HG03442 (cell line): ENCODE measurements at regions not wholly inside any gene's neighbourhood (a gene's known extent, or its start where the extent isn't known, plus 50 kb on each side); places are given as distances from the start of the nearest gene placed in this dataset.
"Not testable (repeated sequence)": the region's sequence is repeated elsewhere in the genome, so short reads cannot be mapped to it uniquely, and the experiment has no call there.

Experiments
- ATAC-seq: cut with Tn5 transposase; IDR thresholded peaks from one replicate; pipeline ENCODE4 v1.9.1; 2021; ENCODE audit warnings: mild to moderate bottlenecking, moderate library complexity; ENCODE audit not compliant: unreplicated experiment

DNA sequence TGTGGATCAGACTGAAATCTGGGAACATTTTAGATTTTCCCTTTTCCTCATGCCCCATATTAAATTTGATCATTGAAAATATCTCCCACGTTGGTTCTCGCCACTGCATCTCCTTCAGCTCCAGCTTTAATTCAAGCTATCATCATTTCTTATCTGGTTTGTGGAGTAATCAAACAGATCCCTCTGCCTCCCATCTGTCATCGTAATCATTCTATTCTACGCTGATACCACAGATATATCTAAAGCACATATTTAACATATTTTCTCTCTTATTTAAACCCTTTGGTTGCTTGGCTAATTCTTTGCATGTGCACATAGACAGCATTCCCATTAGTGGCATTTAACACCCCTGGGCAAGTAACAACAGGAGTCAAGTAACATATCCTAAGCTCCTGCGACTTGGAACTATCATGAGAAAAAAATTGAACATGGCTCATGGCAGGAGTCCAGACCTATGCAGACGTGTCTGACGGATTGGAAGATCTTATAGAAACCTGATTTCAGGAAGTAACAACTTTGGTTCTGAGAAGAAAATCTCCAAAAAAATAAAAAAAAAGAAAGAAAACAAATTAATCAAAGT, 158.8 kb upstream of the KYNU start:
- ATAC-seq = no peak

DNA sequence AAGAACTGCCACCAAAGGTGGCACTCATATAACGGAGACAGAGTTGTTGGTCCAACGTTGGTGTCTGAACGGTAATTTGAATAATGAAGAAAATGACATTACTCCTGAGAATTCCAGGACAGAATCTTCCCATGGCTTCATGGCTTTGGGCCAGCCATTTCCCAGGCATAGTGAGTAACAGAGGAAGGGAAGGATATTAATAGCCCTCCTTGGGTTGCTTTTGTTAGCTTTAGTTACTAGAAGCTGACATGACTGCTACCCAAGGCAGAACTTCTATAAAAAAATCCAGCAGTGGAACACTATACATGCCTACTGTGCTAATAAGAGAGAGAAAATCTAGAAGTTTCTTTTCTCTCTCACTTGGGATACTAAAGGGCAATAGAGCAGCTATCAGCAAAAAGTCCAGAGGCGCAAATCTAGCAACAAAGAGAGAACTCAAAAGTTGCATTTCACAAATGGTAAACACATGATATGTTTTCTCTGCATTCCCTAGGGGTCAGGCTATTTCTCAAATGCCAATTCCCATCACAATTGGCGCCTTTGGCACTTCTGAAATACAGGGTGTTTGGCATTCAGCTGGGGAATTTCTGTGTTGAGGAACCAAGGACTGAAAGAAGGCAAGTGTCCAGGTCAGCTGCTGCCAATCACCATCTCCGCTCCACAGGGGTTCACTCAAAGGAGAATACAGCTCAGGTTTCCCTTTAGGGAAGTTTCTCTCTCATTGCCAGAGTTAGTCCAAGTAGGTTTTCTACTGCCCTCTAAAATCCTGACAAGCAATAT, 160.8 kb upstream of the KYNU start:
- ATAC-seq = no peak

DNA sequence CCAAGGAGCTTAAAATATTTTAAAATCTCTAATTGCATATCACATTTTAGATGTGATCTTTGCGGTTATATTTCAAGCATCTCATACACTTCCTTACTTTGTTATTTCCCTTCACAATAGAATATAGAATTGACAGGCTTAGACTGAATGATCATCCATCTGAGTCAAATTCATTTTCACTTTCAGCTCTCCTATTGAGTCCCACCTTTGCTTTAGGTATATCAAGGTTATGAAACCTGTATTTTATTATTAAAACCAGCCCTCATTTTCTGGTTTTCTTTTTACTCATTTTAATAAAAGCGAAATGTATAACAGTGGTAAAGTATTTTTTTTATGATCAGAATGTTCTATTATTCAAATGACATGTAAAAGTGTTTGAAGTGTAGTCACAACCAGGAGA, 162.9 kb upstream of the KYNU start:
- peak; percentile 67 for ATAC-seq

DNA sequence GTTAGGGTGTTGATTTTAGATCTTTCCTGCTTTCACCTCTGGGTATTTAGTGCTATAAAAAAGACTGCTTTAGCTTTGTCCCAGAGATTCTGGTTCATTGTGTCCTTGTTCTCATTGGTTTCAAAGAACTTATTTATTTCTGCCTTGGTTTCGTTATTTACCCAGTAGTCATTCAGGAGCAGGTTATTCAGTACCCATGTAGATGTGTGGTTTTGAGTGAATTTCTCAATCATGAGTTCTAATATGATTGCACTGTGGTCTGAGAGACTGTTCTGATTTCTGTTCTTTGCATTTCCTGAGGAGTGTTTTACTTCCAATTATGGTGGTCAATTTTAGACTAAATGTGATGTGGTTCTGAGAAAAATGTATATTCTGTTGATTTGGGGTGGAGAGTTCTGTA, 167.1 kb upstream of the KYNU start:
- ATAC-seq = no peak

DNA sequence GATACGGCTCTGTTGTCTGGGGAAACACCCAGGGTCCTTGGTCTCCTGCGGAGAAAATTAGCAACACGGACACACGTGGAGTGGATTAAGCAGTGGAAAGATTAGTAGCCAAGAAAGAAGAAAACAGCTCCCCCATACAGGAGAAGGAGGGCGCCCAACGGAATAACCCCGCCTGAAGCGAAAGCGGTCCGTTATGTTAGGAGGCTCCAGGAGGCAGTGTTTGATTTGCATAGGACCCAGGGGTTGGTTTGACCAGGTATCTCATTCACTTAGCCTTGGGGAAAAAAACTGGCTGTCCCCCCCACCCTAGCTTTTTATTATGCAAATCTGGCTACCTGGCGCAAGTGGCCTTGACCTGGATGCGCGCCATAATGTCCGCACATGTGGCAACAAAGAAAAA, 170.1 kb upstream of the KYNU start:
- ATAC-seq = no peak

DNA sequence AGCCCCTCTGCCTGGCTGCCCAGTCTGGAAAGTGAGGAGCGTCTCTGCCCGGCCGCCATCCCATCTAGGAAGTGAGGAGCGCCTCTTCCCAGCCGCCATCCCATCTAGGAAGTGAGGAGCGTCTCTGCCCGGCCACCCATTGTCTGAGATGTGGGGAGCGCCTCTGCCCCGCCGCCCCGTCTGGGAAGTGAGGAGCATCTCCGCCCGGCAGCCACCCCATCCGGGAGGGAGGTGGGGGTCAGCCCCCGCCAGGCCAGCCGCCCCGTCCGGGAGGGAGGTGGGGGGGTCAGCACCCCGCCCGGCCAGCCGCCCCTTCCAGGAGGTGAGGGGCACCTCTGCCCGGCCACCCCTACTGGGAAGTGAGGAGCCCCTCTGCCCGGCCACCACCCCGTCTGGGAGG, 175.1 kb upstream of the KYNU start:
- not testable (repeated sequence) for ATAC-seq

DNA sequence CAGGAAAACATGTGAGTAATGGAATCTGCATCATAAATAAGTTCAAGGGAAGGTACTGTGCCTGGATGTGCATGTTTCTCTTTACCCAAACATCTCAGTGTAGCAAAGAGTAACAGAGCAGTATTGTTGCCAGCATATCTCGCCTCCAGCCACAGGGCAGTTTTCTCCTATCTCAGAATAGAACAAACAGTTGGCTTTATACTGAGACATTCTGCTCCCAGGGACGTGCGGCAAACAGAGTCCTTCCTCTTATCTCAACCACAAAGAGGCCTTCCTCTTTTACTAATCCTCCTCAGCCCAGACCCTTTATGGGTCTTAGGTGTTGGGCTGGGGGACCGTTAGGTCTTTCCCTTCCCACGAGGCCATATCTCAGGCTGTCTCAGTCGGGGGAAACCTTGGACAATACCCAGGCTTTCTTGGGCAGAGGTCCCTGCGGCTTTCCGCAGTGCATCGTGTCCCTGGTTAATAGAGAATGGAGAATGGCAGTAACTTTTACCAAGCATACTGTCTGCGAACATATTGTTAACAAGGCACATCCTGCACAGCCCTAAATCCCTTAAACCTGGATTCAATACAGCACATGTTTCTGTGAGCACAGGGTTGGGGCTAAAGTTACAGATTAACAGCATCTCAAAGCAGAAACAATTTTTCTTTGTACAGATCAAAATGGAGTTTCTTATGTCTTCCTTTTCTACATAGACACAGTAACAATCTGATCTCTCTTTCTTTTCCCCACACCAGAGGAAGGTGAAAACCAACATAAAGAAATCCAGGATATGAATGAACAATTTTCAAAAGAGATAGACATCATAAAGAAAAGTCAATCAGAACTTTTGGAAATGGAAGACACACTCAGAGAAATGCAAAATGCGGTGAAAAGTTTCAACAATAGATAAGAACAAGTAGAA, 181.9 kb upstream of the KYNU start:
- not testable (repeated sequence) for ATAC-seq

DNA sequence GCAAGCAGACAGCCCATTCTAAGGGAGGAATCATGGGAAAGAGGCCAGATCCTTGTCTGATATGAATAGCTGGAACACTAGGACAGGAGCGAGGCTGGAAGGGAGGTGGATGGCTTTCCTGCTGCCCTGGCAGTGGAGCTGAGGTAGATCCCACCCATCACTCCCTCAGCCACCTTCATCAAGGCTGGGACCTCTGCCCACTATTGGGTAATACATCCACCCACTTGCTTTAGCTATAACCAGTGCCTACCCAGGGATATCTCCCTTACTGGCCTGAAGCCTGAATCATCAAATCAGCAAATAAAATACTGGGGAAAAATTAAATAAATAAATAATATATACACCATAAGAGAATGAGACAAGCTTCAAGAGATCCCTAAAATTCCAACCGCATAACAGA, 183.2 kb upstream of the KYNU start:
- no peak for ATAC-seq

DNA sequence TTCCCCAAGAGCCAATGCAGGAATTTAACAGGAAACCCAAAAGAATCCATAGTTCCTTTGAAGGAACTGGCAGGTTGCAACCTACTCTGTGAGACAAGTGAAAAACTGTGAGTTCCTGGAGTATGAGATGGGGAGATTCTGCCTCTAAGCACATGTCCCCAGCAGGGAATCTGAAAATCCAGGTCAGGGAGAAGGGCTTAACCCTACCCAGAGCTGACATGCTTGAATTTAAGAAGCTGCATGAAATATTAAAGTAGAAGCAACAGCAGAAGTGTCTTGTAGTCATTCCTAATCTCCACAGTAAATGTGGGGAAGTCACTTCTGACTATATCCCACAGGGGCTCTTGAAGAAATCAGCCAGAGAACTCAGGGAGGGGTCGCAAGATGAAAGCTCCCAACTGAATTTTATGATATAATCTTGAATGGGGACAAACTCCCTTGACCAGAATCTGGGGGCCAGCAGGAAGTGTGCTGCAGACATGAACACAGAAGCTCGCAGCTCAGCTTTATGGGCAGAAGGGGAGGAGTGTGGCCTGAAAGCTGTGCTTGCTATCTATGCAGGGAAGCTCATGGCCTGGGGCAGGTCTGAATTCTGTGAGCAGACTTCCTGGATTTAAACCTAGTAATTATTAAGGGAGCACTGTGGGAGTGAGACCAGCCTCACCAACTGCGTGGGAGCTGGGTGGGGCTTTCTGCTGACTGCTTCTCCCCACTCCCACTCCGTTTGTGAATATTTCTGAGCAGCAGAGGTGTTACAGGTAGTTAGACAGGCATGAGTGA, 184.1 kb upstream of the KYNU start:
- no peak for ATAC-seq

DNA sequence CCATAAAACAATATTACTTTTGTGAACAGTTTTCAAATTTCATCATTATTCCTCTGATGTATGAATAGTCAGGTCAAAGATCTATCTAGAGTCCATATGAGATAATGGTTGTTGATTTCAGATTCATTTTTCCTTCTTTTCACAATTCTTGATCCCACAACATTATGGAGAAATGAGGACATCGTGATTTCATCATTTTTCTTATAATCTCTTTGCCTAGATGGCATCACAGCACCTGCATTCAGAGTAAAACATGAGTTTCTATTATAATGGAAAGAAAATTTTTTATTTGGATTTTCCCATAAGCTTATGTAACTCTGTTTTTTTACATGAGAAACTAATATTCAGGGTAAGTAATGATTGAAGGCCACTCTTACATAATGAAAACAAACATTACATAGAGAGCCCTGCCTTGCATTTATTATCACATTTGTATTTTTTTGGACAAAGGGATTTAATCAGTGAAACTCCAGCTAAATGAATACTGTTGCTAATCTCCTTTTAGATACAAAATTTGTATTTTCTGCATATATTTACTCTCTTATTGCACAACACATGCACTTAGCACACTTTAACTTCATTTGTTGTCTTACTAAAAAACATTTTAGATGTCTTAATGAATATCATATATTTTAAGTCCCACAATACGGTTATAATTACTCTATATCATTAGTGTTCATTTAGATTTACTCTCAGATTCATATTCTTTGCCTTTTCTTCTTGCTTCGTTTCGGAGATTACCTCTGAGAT, 188.4 kb upstream of the KYNU start:
- ATAC-seq = no peak

DNA sequence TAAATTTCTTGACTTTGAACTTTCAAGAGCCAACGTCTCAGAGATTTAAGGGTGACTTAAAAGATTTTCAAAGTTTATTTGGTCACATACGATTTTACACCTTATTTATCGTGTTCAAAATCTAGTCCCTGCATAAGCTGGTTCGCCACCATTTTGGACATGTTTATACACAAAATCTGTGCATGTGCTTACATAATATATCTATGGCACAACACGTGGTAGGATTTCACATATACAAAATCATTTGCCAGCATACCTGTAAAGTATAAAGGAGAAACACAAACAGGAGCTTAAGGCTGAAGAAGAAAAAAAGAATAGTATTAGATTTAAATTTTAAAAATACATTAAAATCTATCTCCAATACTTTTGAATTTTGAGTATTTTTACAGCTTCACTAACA, 190.0 kb upstream of the KYNU start:
- no peak for ATAC-seq

DNA sequence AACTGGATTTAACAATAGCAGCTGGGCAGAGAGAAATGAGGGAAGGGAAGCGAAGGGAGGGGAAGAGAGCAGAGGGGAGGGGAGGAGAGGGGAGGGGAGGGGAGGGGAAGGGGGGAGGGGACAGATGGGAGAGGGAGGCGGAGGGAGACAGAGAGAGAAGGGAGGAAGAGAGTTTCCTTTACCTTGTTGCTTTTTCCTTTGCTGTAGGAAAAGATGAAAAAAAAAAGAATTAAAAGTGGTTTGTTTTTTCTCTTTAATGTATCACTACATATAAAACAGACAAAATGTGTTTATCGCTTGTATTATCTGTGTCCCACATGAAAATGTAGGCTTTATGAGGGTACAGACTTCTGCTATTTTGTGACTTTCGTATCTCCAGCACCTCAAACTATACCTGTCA, 190.4 kb upstream of the KYNU start:
- ATAC-seq = no peak

DNA sequence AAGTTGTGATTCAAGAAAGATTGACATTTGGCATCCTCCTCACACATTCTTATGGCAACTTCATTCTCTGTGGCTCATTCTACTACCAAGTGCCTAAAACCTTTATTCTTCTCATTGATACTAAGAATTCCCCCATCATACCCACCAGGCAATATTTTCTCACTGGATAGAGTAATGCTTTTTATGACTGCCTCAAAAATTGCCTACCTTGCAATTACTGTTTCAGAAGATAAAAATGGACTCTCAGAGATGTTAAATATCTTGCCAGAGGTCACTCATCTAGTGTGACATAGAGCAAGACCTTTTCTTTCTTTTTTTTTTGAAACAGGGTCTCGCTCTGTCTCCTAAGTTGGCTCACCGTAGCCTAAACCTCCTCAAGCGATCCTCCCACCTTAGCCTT, 192.8 kb upstream of the KYNU start:
- no peak for ATAC-seq

DNA sequence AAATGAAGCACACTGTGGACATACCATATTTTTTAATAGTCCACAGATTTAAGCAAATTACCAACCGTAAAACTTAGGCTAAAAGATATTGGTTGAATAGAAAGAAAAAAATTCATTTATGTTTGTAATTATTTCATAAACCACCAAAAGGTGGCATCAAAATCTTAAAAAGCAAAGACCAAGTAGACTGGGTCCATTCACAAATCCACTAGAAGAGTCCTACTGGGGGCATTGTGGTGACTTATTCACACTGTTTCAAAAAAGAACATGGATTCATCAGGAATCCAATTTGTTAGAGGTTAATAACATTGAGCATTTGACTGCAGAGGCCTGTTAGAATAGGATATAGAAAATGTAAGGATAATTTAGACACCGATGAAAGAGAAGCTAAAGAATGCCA, 194.9 kb upstream of the KYNU start:
- no peak for ATAC-seq

DNA sequence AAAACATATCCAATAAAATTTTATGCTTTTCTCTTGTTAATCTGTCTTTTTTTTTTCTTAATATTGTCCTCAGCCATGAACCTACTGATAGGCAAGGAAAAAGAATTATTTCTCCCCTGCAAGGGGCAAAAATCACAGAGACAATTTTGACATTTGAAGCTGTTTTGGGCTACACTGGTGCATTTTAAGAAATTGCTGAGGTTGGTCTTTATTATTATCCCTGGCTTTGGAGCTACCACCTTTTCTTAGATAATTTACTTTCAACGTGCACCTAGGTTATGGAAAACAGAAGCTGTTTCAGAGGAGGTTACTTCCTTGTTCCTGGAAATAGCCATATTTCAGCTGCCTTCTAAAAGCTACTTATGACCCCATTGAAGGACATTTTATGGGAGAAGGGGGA, 195.5 kb upstream of the KYNU start:
- no peak for ATAC-seq

DNA sequence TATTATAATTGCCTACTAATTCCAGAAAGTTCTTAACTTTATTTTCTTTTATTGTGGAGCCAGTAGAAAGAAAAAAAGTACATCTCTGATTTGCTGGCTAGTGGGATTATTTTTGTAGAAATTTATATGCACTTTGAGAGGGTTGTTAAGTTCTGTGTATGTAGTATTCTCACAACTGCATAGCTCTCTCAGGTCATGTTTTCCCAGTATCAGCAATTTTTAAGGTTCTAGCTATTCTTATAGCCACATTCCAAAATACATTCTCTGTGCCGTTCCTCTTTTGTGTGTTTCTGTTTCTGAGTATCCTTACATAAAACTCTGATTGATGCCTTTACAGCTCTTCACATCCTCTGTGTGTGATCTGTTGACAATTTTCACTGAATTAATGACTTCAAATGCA, 199.3 kb upstream of the KYNU start:
- no peak for ATAC-seq

DNA sequence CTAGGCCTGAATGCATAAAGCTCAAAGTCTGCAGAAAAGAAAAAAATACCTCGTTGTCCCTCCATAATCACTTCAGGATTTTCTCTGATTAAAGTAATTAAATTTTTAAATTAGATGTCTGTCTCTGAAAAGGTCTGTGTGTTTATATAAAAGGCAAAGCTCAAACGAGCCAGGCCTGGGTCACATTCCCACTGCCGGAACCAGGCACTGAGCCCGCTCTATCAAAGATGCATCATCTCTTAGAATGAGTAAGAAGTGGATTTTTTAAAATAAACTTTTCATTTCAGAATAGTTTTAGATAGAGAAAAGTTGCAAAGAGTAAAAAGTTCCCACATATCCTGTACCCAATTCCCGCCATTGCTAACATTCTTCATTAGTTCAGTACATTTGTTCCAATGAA, 202.1 kb upstream of the KYNU start:
- no peak for ATAC-seq

DNA sequence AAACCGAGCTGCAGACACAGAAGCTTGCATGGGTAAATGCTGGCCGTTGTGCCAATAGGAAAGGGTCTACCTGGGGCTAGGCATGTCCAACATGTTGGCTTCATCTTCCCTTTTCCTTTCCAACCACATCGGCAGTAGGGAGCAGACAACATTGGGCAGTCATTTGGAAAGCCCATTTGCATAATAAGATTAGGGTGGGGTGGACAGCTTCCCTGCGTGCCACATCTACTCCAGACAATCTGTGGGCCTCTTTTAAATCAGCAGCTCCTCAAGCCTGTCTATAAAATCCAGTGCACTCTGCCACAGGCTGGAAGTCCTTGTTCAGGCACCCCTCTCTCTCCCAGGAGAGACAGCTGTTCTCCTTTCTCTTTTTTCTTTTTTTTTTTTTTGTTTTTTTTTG, 203.6 kb upstream of the KYNU start:
- ATAC-seq = no peak

DNA sequence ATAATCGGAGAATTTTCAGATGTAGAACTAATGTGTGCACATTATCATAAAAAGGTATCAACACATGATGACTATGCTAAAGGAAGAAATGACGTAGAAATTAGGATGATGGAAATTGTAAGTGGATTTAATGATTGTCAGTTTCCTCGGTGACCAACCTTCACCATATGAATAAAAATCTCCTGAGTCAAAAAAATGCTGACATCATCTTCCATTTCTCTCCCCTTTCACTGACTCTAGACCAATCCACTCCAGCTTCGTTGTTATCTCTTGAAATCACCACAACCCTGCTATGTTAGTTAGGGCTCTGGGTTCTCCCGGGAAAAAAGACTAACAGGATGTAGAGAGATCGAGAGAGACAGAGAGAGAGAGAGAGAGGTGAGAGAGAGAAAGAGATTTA, 204.8 kb upstream of the KYNU start:
- no peak for ATAC-seq

DNA sequence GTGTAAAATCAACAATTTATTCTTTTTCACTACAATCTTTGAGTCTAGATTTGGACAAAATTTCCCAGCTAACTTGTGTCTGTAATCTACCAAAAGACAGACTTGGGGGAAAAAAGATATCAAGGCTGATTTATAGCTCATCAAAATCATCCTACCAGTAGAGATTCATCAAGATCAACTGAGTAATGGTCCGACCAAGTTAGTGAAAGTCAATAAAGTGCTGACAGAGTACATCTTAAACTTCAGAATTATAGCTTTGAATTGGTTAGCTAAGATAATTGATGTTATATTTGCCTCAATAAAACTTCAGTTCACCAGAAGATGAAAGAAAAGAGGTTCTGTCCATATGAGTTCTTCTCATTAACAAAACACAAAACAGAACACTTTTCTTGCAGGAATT, 207.1 kb upstream of the KYNU start:
- ATAC-seq = no peak
